ENCODE measurements at regions not wholly inside any gene's neighbourhood (a gene's known extent, or its start where the extent isn't known, plus 50 kb on each side); places are given as distances from the start of the nearest gene placed in this dataset.

GRCh38 chr6:140684776-140685550, 1310.5 kb upstream of the CITED2 start:
- H3K79me2 ChIP-seq (ENCODE audit: insufficient read depth, low read length) = no peaks in the 10 kb centered on the region
- H3K9me2 ChIP-seq (replicated peaks; ENCODE audit: insufficient read depth, low read length) = no peaks in the 10 kb centered on the region
- TF ChIP-seq EZH2phosphoT487 (conservative IDR thresholded peaks at IDR 0.05; ENCODE audit: low read length) = no peak
- TF ChIP-seq CTCF (IDR thresholded peaks at IDR 0.05; ENCODE audit: insufficient read depth, low read length, poor library complexity, severe bottlenecking) = no peak
- H4K20me1 ChIP-seq (ENCODE audit: low read depth, low read length) = no peaks in the 10 kb centered on the region
- H3K4me3 ChIP-seq (ENCODE audit: insufficient read depth, low read length, poor library complexity, severe bottlenecking) = no peak overlapping the region
- H3K27ac ChIP-seq (ENCODE audit: low read depth, low read length) = no peak overlapping the region
- no peaks in the 10 kb centered on the region for H3K36me3 ChIP-seq (ENCODE audit: low read length)
- H3K4me2 ChIP-seq (ENCODE audit: low read depth, low read length, poor library complexity, severe bottlenecking) = no peak overlapping the region
- H3K27me3 ChIP-seq (ENCODE audit: low read length) = no peaks in the 10 kb centered on the region
- H3K9me3 ChIP-seq (ENCODE audit: insufficient read depth, low read length) = no peaks in the 10 kb centered on the region
- H3F3A ChIP-seq (ENCODE audit: insufficient read depth) = no peaks in the 10 kb centered on the region
- no peak overlapping the region for H2AFZ ChIP-seq (ENCODE audit: low read depth, low read length, severe bottlenecking)
- no peak overlapping the region for H3K9ac ChIP-seq (ENCODE audit: low read length)

GRCh38 chr6:140677781-140678528, 1303.5 kb upstream of the CITED2 start:
- Histone ChIP-seq H3K79me2 (ENCODE audit: insufficient read depth, low read length) (no peaks in the 10 kb centered on the region), H3K27me3 (ENCODE audit: low read length) (no peaks in the 10 kb centered on the region), H3F3A (ENCODE audit: insufficient read depth) (no peaks in the 10 kb centered on the region), H3K36me3 (ENCODE audit: low read length) (no peaks in the 10 kb centered on the region), H2AFZ (ENCODE audit: low read depth, low read length, severe bottlenecking) (no peak overlapping the region), H3K9me2 (replicated peaks; ENCODE audit: insufficient read depth, low read length) (no peaks in the 10 kb centered on the region), H3K9ac (ENCODE audit: low read length) (no peak overlapping the region), H3K27ac (ENCODE audit: low read depth, low read length) (no peak overlapping the region), H4K20me1 (ENCODE audit: low read depth, low read length) (no peaks in the 10 kb centered on the region), H3K4me3 (ENCODE audit: insufficient read depth, low read length, poor library complexity, severe bottlenecking) (no peak overlapping the region), H3K9me3 (ENCODE audit: insufficient read depth, low read length) (no peaks in the 10 kb centered on the region), H3K4me2 (ENCODE audit: low read depth, low read length, poor library complexity, severe bottlenecking) (no peak overlapping the region)
- TF ChIP-seq CTCF (IDR thresholded peaks at IDR 0.05; ENCODE audit: insufficient read depth, low read length, poor library complexity, severe bottlenecking) = no peak
- no peak for TF ChIP-seq EZH2phosphoT487 (conservative IDR thresholded peaks at IDR 0.05; ENCODE audit: low read length)

- H3K4me2 ChIP-seq (ENCODE audit: low read depth, low read length, poor library complexity, severe bottlenecking) = no peak overlapping the region
- TF ChIP-seq CTCF (IDR thresholded peaks at IDR 0.05; ENCODE audit: insufficient read depth, low read length, poor library complexity, severe bottlenecking) = no peak
- TF ChIP-seq EZH2phosphoT487 (conservative IDR thresholded peaks at IDR 0.05; ENCODE audit: low read length) = no peak
- H3K27ac ChIP-seq (ENCODE audit: low read depth, low read length) = no peak overlapping the region
- no peak overlapping the region for H3K9ac ChIP-seq (ENCODE audit: low read length)
- H3F3A ChIP-seq (ENCODE audit: insufficient read depth) = no peaks in the 10 kb centered on the region
- H3K9me3 ChIP-seq (ENCODE audit: insufficient read depth, low read length) = no peaks in the 10 kb centered on the region
- H3K36me3 ChIP-seq (ENCODE audit: low read length) = no peaks in the 10 kb centered on the region
- no peaks in the 10 kb centered on the region for H3K79me2 ChIP-seq (ENCODE audit: insufficient read depth, low read length)
- no peak overlapping the region for H2AFZ ChIP-seq (ENCODE audit: low read depth, low read length, severe bottlenecking)
- H3K9me2 ChIP-seq (replicated peaks; ENCODE audit: insufficient read depth, low read length) = no peaks in the 10 kb centered on the region
- no peaks in the 10 kb centered on the region for H4K20me1 ChIP-seq (ENCODE audit: low read depth, low read length)
- no peak overlapping the region for H3K4me3 ChIP-seq (ENCODE audit: insufficient read depth, low read length, poor library complexity, severe bottlenecking)
- H3K27me3 ChIP-seq (ENCODE audit: low read length) = no peaks in the 10 kb centered on the region
These were observed 1297.5 kb upstream of the CITED2 start for GRCh38 chr6:140671926-140672325.
